ENCODE measurements at regions not wholly inside any gene's neighbourhood (a gene's known extent, or its start where the extent isn't known, plus 50 kb on each side); places are given as distances from the start of the nearest gene placed in this dataset.

DNA sequence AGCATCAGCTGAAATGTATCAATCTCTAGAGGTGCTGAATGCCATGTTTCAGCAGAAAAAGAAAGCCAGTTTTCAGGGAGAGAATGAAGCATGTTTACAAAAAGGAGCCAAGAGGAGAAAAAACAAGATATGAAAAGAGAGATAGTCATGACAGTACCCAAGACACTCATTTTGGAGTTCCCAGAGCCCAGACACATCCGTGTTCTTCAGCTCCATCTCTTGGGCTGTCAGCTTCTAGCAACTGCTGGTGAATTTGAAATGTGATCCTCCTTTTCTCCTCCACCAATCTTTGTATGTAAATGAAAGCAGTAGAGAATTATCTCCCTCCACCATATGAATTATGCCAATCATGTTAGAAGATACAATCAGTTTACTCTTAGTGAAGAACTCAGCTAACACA is 93.0 kb upstream of the SLC25A36 start:
- DNase-seq (ENCODE audit: low read depth), result no peak
- no peak overlapping the region for H3K4me3 ChIP-seq (ENCODE audit: low read length)
- TF ChIP-seq, protein P1, sequence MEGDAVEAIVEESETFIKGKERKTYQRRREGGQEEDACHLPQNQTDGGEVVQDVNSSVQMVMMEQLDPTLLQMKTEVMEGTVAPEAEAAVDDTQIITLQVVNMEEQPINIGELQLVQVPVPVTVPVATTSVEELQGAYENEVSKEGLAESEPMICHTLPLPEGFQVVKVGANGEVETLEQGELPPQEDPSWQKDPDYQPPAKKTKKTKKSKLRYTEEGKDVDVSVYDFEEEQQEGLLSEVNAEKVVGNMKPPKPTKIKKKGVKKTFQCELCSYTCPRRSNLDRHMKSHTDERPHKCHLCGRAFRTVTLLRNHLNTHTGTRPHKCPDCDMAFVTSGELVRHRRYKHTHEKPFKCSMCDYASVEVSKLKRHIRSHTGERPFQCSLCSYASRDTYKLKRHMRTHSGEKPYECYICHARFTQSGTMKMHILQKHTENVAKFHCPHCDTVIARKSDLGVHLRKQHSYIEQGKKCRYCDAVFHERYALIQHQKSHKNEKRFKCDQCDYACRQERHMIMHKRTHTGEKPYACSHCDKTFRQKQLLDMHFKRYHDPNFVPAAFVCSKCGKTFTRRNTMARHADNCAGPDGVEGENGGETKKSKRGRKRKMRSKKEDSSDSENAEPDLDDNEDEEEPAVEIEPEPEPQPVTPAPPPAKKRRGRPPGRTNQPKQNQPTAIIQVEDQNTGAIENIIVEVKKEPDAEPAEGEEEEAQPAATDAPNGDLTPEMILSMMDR (conservative IDR thresholded peaks at IDR 0.05; ENCODE audit: low read length), result no peak

DNA sequence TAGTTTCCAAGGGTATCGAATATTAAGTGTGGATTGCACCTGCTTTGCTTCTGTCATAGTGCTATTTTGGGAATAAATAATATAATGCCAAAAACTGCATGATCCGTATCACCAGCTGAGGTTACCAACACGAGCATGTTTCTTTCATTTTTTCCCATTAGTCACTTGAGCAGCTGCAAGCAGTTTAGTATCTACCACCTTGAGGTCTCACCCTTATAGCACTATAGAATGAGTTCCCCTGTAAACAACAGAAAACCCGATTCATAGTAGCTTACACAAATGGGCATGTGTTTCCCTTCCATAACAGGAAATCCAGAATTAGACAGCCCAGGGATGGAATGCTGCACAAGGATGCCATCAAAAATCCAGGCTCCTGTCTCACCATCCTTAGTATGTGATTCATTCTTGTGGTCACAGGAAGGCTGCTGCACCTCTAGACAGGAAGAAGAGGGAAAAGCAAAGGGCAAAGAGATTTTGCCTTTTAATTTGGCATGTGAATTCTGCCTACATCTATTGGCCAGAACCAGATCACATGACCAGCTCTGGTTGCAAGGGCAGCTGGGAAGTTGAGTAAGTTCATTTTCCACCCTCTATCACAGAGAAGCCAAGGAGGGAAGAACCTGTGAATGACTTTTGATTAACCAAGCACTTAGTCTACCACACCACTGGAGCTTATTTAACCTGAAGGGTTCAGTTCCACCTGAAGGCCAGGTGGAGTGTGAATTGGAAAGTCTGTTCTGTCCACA is 91.3 kb upstream of the SLC25A36 start:
- DNase-seq (ENCODE audit: low read depth), result peak; percentile 8
- TF ChIP-seq, protein P1 (conservative IDR thresholded peaks at IDR 0.05; ENCODE audit: low read length), result no peak
- no peak overlapping the region for H3K4me3 ChIP-seq (ENCODE audit: low read length)

DNA sequence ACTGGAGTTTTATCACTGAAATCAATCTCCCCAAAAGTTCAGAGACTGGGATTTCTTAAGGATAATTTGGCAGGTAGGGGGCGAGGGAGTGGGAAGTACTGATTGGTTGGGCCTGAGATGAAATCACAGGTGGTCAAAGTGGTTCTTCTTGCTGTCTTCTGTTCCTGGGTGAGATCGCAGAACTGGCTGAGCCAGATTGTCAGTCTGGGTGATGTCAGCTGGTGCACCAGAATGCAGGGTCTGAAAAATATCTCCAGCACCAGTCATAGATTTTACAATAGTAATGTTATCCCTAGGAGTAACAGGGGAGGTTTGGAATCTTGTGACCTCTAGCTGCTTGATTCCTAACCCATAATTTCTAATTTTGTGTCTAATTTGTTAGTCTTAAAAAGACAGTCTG is 86.7 kb upstream of the SLC25A36 start:
- no peak for DNase-seq (ENCODE audit: low read depth)
- TF ChIP-seq, protein P1 (conservative IDR thresholded peaks at IDR 0.05; ENCODE audit: low read length), result no peak
- H3K4me3 ChIP-seq (ENCODE audit: low read length), result no peak overlapping the region

DNA sequence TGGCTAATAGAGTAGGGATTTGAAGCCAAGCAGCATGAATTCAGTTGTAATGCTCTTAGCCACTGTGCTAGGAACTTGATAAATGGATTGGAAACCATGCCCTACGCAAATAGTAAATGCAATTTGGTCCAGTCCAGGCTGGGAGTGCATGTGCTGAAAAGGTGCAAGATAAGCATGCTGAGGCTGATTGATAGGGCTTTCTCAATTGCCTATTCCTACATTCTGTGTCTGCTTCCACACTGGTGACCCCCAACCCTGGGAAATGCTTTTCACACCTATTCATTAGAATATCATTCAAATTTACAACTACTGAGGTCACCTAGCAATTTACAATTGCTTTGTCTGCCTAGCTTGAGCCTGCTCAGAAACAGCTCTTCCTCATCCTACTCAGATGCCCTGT is 84.7 kb upstream of the SLC25A36 start:
- TF ChIP-seq, protein P1 (conservative IDR thresholded peaks at IDR 0.05; ENCODE audit: low read length), result no peak
- no peak for DNase-seq (ENCODE audit: low read depth)
- H3K4me3 ChIP-seq (ENCODE audit: low read length), result no peak overlapping the region

DNA sequence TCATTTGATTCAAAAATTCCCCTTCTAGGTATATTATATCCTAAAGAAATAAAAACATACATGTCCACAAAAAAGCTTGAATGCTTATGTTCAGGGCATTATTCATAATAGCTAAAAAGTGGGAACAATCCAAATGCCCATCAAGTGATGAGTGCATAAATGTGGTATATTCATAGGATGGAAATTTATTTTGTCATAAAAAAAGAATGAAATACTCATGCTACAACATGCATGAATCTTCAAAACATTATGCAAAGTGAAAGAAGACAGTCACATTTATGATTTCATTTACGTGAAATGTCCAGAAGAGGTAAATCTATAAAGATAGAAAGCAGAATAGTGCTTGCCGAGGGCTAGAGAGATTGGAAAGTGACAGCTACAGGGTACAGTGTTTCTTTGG is 83.6 kb upstream of the SLC25A36 start:
- TF ChIP-seq, protein P1 (conservative IDR thresholded peaks at IDR 0.05; ENCODE audit: low read length), result no peak
- no peak for DNase-seq (ENCODE audit: low read depth)
- H3K4me3 ChIP-seq (ENCODE audit: low read length), result no peak overlapping the region

DNA sequence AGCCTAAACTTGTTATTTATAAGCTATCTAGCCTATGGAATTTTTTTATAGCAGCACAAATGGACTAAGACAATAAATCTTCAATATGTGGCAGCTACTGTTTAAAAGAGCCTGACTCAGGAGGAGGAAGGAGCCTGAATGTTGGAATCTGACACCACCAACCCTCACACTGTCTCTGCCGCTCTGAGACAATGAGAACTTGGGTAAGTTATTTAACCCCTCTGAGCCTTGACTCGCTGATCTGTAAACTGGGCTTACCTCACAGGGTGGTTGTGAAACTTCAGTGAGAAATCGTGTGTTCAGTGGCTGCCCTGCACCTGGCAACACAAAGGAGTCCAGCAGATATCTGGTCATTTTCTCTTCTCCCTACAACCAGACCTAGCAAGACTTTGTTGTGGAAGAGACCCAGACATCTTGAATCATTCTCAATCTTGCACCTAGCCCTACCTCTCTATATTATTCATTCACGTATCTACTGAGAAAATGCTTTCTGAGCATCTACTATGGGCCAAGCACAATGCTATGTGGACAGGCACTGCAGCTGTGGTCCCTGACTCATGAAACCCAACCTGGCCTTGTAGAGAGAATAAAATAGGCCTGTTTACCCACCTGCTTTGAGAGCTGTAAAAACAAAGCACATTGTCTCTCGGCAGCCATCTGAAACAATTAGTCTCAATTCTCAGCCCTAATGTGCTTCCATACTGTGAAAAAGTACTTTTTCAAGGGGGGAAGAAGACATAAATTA is 81.9 kb upstream of the SLC25A36 start:
- no peak overlapping the region for H3K4me3 ChIP-seq (ENCODE audit: low read length)
- TF ChIP-seq, protein P1 (conservative IDR thresholded peaks at IDR 0.05; ENCODE audit: low read length), result no peak
- no peak for DNase-seq (ENCODE audit: low read depth)

DNA sequence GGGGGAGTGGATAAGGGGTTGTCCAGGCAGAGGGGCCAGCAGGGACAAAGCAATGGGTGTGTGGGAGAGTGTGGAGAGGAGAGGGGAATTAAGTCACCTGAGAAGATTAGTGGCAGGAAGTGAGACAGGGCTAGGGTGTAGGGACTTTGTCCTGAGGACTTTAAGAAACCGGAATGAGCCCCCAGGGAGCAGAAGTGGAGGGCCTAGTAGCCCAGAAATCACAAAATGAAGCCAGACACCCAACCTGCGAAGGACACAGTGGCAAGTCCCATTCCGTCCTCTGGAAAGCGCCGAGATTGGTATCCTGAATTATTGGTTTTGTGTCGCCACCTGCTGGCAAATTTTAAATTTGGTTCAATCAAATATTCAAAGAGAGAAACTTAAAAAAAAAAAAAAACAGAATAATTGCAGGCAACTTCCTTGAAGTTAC is 78.0 kb upstream of the SLC25A36 start:
- peak; percentile 56 for DNase-seq (ENCODE audit: low read depth)
- TF ChIP-seq, protein P1 (conservative IDR thresholded peaks at IDR 0.05; ENCODE audit: low read length), result peak; percentile 55
- no peak overlapping the region for H3K4me3 ChIP-seq (ENCODE audit: low read length)
